PFSK-1 (cell line): ENCODE measurements at regions not wholly inside any gene's neighbourhood (a gene's known extent, or its start where the extent isn't known, plus 50 kb on each side); places are given as distances from the start of the nearest gene placed in this dataset.

Experiments
- POLR2AphosphoS5 ChIP-seq: IDR thresholded peaks from 2 replicates; pipeline ENCODE4 v1.6.1; 2012; ENCODE audit warnings: low read depth, mild to moderate bottlenecking, control low read depth, low read length, moderate library complexity
- REST ChIP-seq, 2 experiments: IDR thresholded peaks; 2 replicates each; pipeline versions ENCODE4 v1.6.1 to v1.8.0; 2011 to 2012; ENCODE audit warnings: low read depth in 2 of 2, low read length in 2 of 2, control low read depth in 1 of 2, inconsistent platforms in 1 of 2, mild to moderate bottlenecking in 1 of 2, moderate library complexity in 1 of 2; ENCODE audit not compliant: insufficient read depth in 1 of 2
- SIN3A ChIP-seq: IDR thresholded peaks from 2 replicates; pipeline ENCODE4 v1.6.1; 2012; ENCODE audit warnings: mild to moderate bottlenecking, low read length, moderate library complexity, borderline replicate concordance; ENCODE audit not compliant: insufficient read depth
- TAF1 ChIP-seq: IDR thresholded peaks from 2 replicates; pipeline ENCODE4 v1.6.1; 2012; ENCODE audit warnings: low read length, control low read depth, borderline replicate concordance; ENCODE audit not compliant: insufficient read depth

DNA sequence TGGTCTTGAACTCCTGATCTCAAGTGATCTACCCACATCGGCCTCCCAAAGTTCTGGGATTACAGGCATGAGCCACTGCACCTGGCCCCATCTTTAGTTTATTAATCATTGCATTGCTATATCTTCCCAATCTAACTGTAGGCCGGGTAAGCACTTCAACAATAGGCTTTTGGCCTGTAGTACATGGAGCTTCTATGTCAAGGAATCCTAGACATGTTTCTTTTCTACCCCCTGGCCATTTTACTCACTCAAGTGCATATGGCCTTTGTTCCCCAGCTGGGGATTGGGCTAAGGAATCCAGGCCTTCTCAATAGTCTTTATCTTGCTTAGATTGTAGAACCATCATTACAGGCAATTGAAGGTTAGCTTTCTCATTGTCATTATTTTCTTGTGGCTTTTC is 122.3 kb upstream of the MBNL1 start:
- no peak for TF ChIP-seq REST (IDR thresholded peaks at IDR 0.05; ENCODE audit: insufficient read depth in 1 of 2, low read depth in 2 of 2, low read length in 2 of 2)
- TF ChIP-seq SIN3A: no peak
- TF ChIP-seq POLR2AphosphoS5: no peak
- TF ChIP-seq TAF1: no peak
